Pancreas (tissue), 10 donors: ENCODE measurements at regions not wholly inside any gene's neighbourhood (a gene's known extent, or its start where the extent isn't known, plus 50 kb on each side); places are given as distances from the start of the nearest gene placed in this dataset.
A peak's percentile ranks its signal among the peaks of the same experiment; 100 is the strongest.
"Not testable (repeated sequence)": the region's sequence is repeated elsewhere in the genome, so short reads cannot be mapped to it uniquely, and the experiment has no call there.

Source experiments
- ATAC-seq, 4 donors: fragments of 200-7000 bp; cut with Tn5 transposase; one replicate each; pipeline versions ENCODE4 v1.8.0 to v1.9.1; 2020; ENCODE audit warnings: mild to moderate bottlenecking in 4 of 4, moderate library complexity in 4 of 4
- DNase-seq, 6 donors: peaks; one replicate each; pipeline ENCODE4 v3.0.0-alpha.2; 2020
- FAIRE-seq: peaks from 2 replicates; lab custom pipeline; 2012; peaks lifted over from hg19 to GRCh38; lab: Jason Lieb, UNC
- H3K27ac ChIP-seq, 4 donors: fragments of 200-600 bp; sonication (generic); 1 replicate in 3 of 4; 2 replicates in 1 of 4; pipeline versions ENCODE4 v1.5.0 to v1.8.0; 2020
- H3K27me3 ChIP-seq, 4 donors: fragments of 200-600 bp; one replicate each; pipeline ENCODE4 v1.8.0; 2021
- H3K36me3 ChIP-seq, 3 donors: fragments of 200-600 bp; sonication (generic) in 1 of 3; one replicate each; pipeline versions ENCODE4 v1.5.0 to v1.8.0; 2020 to 2021
- H3K4me1 ChIP-seq, 3 donors: fragments of 200-600 bp; one replicate each; pipeline ENCODE4 v1.8.0; 2021
- H3K4me3 ChIP-seq, 4 donors: fragments of 200-600 bp; sonication (generic) in 2 of 4; one replicate each; pipeline versions ENCODE4 v1.5.0 to v1.8.0; 2020 to 2021
- H3K9me3 ChIP-seq, 4 donors: fragments of 200-600 bp; one replicate each; pipeline ENCODE4 v1.8.0; 2021
- CTCF ChIP-seq, 4 donors: fragments of 200-600 bp; sonication (generic) in 3 of 4; IDR thresholded peaks; one replicate each; pipeline versions ENCODE4 v1.5.0 to v1.8.0; 2021; ENCODE audit warnings: antibody characterized with exemption in 4 of 4
- WGBS, 2 donors: extraction: QIAGEN DNeasy Blood & Tissue Kit; methylation state at CpG; one replicate each; pipeline ENCODE4 v1.1.7; 2013; 5-methylcytosine and 5-hydroxymethylcytosine counted together
- intact Hi-C, 3 donors: fragments of 100-400 bp; cut with DNase I; formaldehyde crosslinking; loops; one replicate each; pipeline versions ENCODE4 v1.11.1 to v1.14.2; 2022
- donor health status: healthy with polysubstance abuse.
- donor health status: DM: no; HTN: no; CAD: no; lungs with moderate emphysema.
- donor health status: DM: no; HTN: no; CAD: no.
- donor health status: control.
- donor health status: control.
- donor health status: Bipolar disorder and iron deficiency.
- donor health status: DM: yes; HTN: yes; CAD: no.
- donor health status: DM: no; HTN: no; CAD: no.
- donor health status: DM: no; HTN: no; CAD: no.
- donor health status: DM: yes; HTN: yes; CAD: no.

DNA sequence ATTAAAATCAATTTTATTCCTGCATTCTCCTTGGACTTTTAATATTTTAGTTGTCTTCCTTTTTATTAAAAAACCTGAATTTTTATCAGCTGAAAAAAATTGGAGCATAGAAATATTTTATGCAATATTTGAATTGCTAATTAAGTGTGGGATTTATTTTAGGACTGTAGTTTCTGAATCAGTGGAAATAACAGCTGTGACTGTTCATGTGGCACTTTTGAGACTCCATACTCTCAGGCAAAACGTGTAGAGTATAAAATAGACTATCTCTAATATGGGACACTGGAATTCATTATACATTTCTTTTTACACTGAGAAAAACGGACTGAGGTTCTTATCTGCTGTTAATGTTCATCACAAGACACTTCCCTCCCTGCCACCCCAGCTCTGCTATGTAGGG is 558.3 kb upstream of the TPK1 start:
- DNase-seq: no peak
- H3K27me3 ChIP-seq: no peaks in the 10 kb centered on the region
- WGBS, 2 donors: 1 to 10% methylated on average over 2 of the region's 2 CpGs
- no peaks in the 10 kb centered on the region for H3K36me3 ChIP-seq
- FAIRE-seq: no peak
- no peak for TF ChIP-seq CTCF (IDR thresholded peaks at IDR 0.05)
- intact Hi-C loops: no loop called here
- no peak for ATAC-seq
- H3K9me3 ChIP-seq: no peaks in the 10 kb centered on the region
- no peak overlapping the region for H3K27ac ChIP-seq
- H3K4me3 ChIP-seq: no peak overlapping the region
- no peaks in the 10 kb centered on the region for H3K4me1 ChIP-seq

GRCh38 chr7:145382762-145383161 is 546.9 kb upstream of the TPK1 start:
- intact Hi-C loops: no loop called here
- TF ChIP-seq CTCF (IDR thresholded peaks at IDR 0.05): no peak
- DNase-seq (no peak), FAIRE-seq (no peak), ATAC-seq (no peak)
- H3K27me3 ChIP-seq: no peaks in the 10 kb centered on the region
- no peak overlapping the region for H3K4me3 ChIP-seq
- no peaks in the 10 kb centered on the region for H3K9me3 ChIP-seq
- 41 to 55% methylated on average over 1 of the region's 1 CpG for WGBS, 2 donors
- H3K27ac ChIP-seq: no peak overlapping the region
- no peaks in the 10 kb centered on the region for H3K4me1 ChIP-seq
- no peaks in the 10 kb centered on the region for H3K36me3 ChIP-seq

- intact Hi-C loops: no loop called here
- H3K27ac ChIP-seq: no peak overlapping the region
- WGBS, 2 donors: 29 to 38% methylated on average over 2 of the region's 2 CpGs
- no peaks in the 10 kb centered on the region for H3K27me3 ChIP-seq
- H3K4me3 ChIP-seq: no peak overlapping the region
- FAIRE-seq (no peak), ATAC-seq (no peak), DNase-seq (no peak)
- TF ChIP-seq CTCF (IDR thresholded peaks at IDR 0.05): no peak
- H3K36me3 ChIP-seq: no peaks in the 10 kb centered on the region
- no peaks in the 10 kb centered on the region for H3K4me1 ChIP-seq
- H3K9me3 ChIP-seq: no peaks in the 10 kb centered on the region
Observed at GRCh38 chr7:145378197-145378596, 542.3 kb upstream of the TPK1 start.

DNA sequence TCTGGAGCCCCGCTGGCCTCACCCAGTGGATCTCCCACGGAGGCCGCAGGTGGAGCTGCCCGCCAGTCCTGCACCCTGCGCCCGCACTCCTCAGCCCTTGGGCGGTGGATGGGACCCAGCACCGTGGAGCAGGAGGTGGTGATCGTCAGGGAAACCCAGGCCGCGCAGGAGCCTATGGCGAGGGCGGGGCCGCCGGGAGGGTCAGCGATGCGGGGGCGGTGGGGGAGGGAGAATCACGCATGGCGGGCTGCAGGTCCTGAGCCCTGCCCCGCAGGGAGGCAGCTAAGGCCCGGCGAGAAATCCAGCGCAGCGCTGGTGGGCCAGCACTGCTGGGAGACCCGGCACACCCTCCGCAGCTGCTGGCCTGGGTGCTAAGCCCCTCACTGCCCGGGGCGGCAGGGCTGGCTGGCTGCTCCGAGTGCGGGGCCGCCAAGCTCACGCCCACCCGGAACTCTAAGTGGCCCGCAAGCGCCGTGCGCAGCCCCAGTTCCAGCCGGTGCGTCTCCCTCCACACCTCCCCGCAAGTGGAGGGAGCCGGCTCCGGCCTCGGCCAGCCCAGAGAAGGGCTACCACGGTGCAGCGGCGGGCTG is 524.8 kb upstream of the TPK1 start:
- H3K4me1 ChIP-seq: no peaks in the 10 kb centered on the region
- WGBS, 2 donors: 87 to 93% methylated on average over 47 of the region's 47 CpGs
- H3K36me3 ChIP-seq: no peaks in the 10 kb centered on the region
- no peaks in the 10 kb centered on the region for H3K27me3 ChIP-seq
- TF ChIP-seq CTCF (IDR thresholded peaks at IDR 0.05): no peak
- ATAC-seq: no peak
- intact Hi-C loops: no loop called here
- H3K9me3 ChIP-seq: no peaks in the 10 kb centered on the region
- peak in 1 of 6 donors; percentile 65 for DNase-seq
- H3K27ac ChIP-seq: no peak overlapping the region
- no peak for FAIRE-seq
- no peak overlapping the region for H3K4me3 ChIP-seq

DNA sequence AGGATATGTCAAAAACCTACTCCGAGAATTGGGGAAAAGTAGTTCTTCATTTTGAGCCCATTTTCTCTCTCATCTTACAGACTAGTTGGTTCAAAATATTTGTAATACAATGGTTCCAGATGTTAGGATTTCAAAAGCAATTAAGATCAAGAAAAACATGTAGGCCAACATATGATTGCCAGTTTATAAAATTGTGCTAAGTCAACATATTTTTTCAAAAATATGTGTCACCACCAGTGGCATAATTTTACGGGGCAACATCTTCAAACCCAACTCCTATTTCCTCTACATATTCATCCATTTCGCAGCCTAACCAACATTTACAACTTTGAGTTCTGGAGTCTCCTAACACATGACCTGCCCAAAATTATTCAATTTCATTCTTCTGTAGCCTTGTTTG is 514.5 kb upstream of the TPK1 start:
- no peaks in the 10 kb centered on the region for H3K9me3 ChIP-seq
- H3K36me3 ChIP-seq: no peaks in the 10 kb centered on the region
- H3K4me1 ChIP-seq: no peaks in the 10 kb centered on the region
- no peak for TF ChIP-seq CTCF (IDR thresholded peaks at IDR 0.05)
- H3K27ac ChIP-seq: no peak overlapping the region
- no peak for FAIRE-seq
- H3K27me3 ChIP-seq: no peaks in the 10 kb centered on the region
- no peak for DNase-seq
- WGBS, 2 donors: 64 to 79% methylated on average over 3 of the region's 3 CpGs
- ATAC-seq: no peak
- no peak overlapping the region for H3K4me3 ChIP-seq
- intact Hi-C loops: no loop called here

GRCh38 chr7:145349452-145349851 is 513.6 kb upstream of the TPK1 start:
- ATAC-seq: not testable (repeated sequence)

More at GRCh38 chr7:145349452-145349851, 513.6 kb upstream of the TPK1 start:
- H3K4me1 ChIP-seq, H3K4me3 ChIP-seq, H3K36me3 ChIP-seq, H3K27ac ChIP-seq, DNase-seq, intact Hi-C loops, H3K27me3 ChIP-seq, H3K9me3 ChIP-seq, FAIRE-seq: not testable (repeated sequence)
